Neural cell (in vitro differentiated cells): ENCODE measurements at regions not wholly inside any gene's neighbourhood (a gene's known extent, or its start where the extent isn't known, plus 50 kb on each side); places are given as distances from the start of the nearest gene placed in this dataset.

ENCODE experiments used
- CTCF ChIP-seq: fragments of 450-650 bp; IDR thresholded peaks from 2 replicates; pipeline ENCODE4 v1.5.1; 2014; ENCODE audit warnings: antibody characterized with exemption, mild to moderate bottlenecking, moderate library complexity; ENCODE audit not compliant: poor library complexity, severe bottlenecking
- EP300 ChIP-seq: fragments of 450-650 bp; conservative IDR thresholded peaks from 2 replicates; pipeline ENCODE4 v1.6.1; 2014; ENCODE audit warnings: antibody characterized with exemption, mild to moderate bottlenecking, moderate library complexity; ENCODE audit not compliant: poor library complexity, severe bottlenecking
- EZH2 ChIP-seq: fragments of 200-600, 300-800 bp; shearing (Covaris generic), sonication (generic); IDR thresholded peaks from 2 replicates; pipeline ENCODE4 v1.6.1; 2014; ENCODE audit warnings: antibody characterized with exemption, low read length, borderline replicate concordance, mild to moderate bottlenecking; ENCODE audit not compliant: insufficient read depth, poor library complexity, severe bottlenecking
- RAD21 ChIP-seq: fragments of 450-650 bp; conservative IDR thresholded peaks from 2 replicates; pipeline ENCODE4 v1.6.1; 2014; ENCODE audit warnings: antibody characterized with exemption, mild to moderate bottlenecking, moderate library complexity
- SMC3 ChIP-seq: fragments of 450-650 bp; conservative IDR thresholded peaks from 2 replicates; pipeline ENCODE4 v1.6.1; 2014; ENCODE audit warnings: antibody characterized with exemption, mild to moderate bottlenecking, moderate library complexity; ENCODE audit not compliant: poor library complexity

GRCh38 chr1:56267611-56268010 is 311.8 kb downstream of the PLPP3 start:
- no peak for TF ChIP-seq RAD21
- TF ChIP-seq CTCF: no peak
- TF ChIP-seq EZH2: no peak
- no peak for TF ChIP-seq EP300
- no peak for TF ChIP-seq SMC3
